K562 (cell line): ENCODE measurements at regions not wholly inside any gene's neighbourhood (a gene's known extent, or its start where the extent isn't known, plus 50 kb on each side); places are given as distances from the start of the nearest gene placed in this dataset.

Source experiments
- ADNP ChIP-seq: fragments of 200-800 bp; sonication (Bioruptor generic); IDR thresholded peaks from 2 replicates; pipeline ENCODE4 v1.6.1; 2016; ENCODE audit warnings: missing genetic modification characterization, missing compliant biosample characterization
- CBX1 ChIP-seq: sonication (generic); IDR thresholded peaks from 2 replicates; pipeline ENCODE4 v1.6.1; 2016; ENCODE audit warnings: antibody characterized with exemption, low read depth, mild to moderate bottlenecking
- CBX3 ChIP-seq, 2 experiments: IDR thresholded peaks; 1 replicate in 1 of 2; 2 replicates in 1 of 2; pipeline ENCODE4 v1.6.1; 2012; ENCODE audit warnings: inconsistent platforms in 2 of 2, low read length in 2 of 2, borderline replicate concordance in 1 of 2, control low read depth in 1 of 2
- HLTF ChIP-seq: fragments of 450-650 bp; IDR thresholded peaks from 2 replicates; pipeline ENCODE4 v1.6.1; 2016
- NBN ChIP-seq: fragments of 450-650 bp; IDR thresholded peaks from 2 replicates; pipeline ENCODE4 v1.6.1; 2016; ENCODE audit warnings: low read depth, mild to moderate bottlenecking
- PHB2 ChIP-seq: fragments of 450-650 bp; IDR thresholded peaks from 2 replicates; pipeline ENCODE4 v1.6.1; 2017; ENCODE audit warnings: low read depth
- RBM25 ChIP-seq: fragments of 200-400 bp; formaldehyde crosslinking; IDR thresholded peaks from 2 replicates; pipeline ENCODE4 v1.6.1; 2018; ENCODE audit warnings: low read length, low read depth, moderate library complexity; ENCODE audit not compliant: severe bottlenecking
- SMARCA5 ChIP-seq: fragments of 450-650 bp; IDR thresholded peaks from 2 replicates; pipeline ENCODE4 v1.6.1; 2016
- SREBF2 ChIP-seq: sonication (generic); formaldehyde crosslinking; IDR thresholded peaks from 2 replicates; pipeline ENCODE4 v1.4.0; 2020; ENCODE audit warnings: mild to moderate bottlenecking, missing genetic modification reagents
- ZC3H4 ChIP-seq: sonication (generic); formaldehyde crosslinking; IDR thresholded peaks from 2 replicates; pipeline ENCODE4 v1.9.0; 2021; ENCODE audit warnings: missing genetic modification reagents, borderline replicate concordance
- TF ChIP-seq, protein P1 (sequence below): IDR thresholded peaks from 2 replicates; pipeline ENCODE4 v1.6.1; 2016; ENCODE audit warnings: missing genetic modification characterization, missing compliant biosample characterization
- TF ChIP-seq, protein P2 (sequence below): fragments of 450-650 bp; IDR thresholded peaks from 2 replicates; pipeline ENCODE4 v1.6.1; 2016; ENCODE audit warnings: antibody characterized with exemption
- TF ChIP-seq, protein P3 (sequence below), 2 experiments: fragments of 450-650 bp; conservative IDR thresholded peaks; 2 replicates each; pipeline ENCODE4 v1.6.1; 2017; ENCODE audit warnings: mild to moderate bottlenecking in 2 of 2, moderate library complexity in 2 of 2
- TF ChIP-seq, protein P4 (sequence below): fragments of 450-650 bp; formaldehyde crosslinking; conservative IDR thresholded peaks from 2 replicates; pipeline ENCODE4 v1.4.0; 2022; ENCODE audit warnings: mild to moderate bottlenecking, missing genetic modification characterization
- TF ChIP-seq, protein P5 (sequence below), 2 experiments: fragments of 450-650 bp; IDR thresholded peaks; 2 replicates each; pipeline ENCODE4 v1.6.1; 2016
- TF ChIP-seq, protein P6 (sequence below): fragments of 450-650 bp; IDR thresholded peaks from 2 replicates; pipeline ENCODE4 v1.6.1; 2016; ENCODE audit warnings: low read depth, mild to moderate bottlenecking, moderate library complexity
- TF ChIP-seq, protein P7 (sequence below): fragments of 450-650 bp; IDR thresholded peaks from 2 replicates; pipeline ENCODE4 v1.7.0; 2016; ENCODE audit warnings: borderline replicate concordance

DNA sequence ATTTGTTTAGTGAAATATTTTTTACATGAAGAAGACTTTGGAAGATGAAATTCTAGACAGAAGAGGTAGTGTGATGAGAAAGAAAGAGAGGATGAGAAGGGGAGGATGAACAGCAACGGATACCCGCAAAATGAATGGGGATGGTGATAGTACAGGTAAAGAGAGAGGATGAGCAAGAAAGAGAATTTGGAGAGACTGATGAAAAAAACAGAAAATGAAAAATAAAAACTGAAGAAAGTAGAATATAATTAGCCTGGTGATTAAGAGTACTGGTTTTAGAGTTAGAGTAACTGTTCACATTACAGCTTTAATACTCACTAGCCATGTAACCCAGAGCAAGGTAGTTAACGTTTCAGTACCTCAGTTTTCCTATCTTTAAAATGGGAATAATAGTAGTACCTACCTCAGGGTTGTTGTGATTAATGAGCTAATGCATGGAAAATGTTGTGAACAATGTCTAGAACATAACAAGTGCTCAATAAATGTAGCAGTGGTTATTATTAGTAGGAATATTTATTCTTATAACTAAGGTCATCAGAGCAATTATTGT lies 54.9 kb upstream of the ANTXR2 start (continued):
- TF ChIP-seq, protein P1, sequence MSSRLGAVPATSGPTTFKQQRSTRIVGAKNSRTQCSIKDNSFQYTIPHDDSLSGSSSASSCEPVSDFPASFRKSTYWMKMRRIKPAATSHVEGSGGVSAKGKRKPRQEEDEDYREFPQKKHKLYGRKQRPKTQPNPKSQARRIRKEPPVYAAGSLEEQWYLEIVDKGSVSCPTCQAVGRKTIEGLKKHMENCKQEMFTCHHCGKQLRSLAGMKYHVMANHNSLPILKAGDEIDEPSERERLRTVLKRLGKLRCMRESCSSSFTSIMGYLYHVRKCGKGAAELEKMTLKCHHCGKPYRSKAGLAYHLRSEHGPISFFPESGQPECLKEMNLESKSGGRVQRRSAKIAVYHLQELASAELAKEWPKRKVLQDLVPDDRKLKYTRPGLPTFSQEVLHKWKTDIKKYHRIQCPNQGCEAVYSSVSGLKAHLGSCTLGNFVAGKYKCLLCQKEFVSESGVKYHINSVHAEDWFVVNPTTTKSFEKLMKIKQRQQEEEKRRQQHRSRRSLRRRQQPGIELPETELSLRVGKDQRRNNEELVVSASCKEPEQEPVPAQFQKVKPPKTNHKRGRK (tag) = peak; percentile 62; the same call in 1 of the 2 replicates
- TF ChIP-seq PHB2 (0 out of 2 replicates have a peak, but pooled peaks have one; percentile 27), SMARCA5 (peak; percentile 95), ADNP (peak; percentile 99), ZC3H4 (CRISPR knock-in tag) (no peak), HLTF (0 out of 2 replicates have a peak, but pooled peaks have one; percentile 34), RBM25 (peak; percentile 100), NBN (0 out of 2 replicates have a peak, but pooled peaks have one; percentile 5), CBX1 (peak; percentile 66; the same call in 1 of the 2 replicates), CBX3 (IDR thresholded peaks at IDR 0.05; ENCODE audit: borderline replicate concordance in 1 of 2, low read length in 2 of 2) (peak in 1 of 2 experiments; percentile 83; a peak in 1 of 3 replicates), SREBF2 (CRISPR knock-in tag) (no peak)
- TF ChIP-seq, protein P2, sequence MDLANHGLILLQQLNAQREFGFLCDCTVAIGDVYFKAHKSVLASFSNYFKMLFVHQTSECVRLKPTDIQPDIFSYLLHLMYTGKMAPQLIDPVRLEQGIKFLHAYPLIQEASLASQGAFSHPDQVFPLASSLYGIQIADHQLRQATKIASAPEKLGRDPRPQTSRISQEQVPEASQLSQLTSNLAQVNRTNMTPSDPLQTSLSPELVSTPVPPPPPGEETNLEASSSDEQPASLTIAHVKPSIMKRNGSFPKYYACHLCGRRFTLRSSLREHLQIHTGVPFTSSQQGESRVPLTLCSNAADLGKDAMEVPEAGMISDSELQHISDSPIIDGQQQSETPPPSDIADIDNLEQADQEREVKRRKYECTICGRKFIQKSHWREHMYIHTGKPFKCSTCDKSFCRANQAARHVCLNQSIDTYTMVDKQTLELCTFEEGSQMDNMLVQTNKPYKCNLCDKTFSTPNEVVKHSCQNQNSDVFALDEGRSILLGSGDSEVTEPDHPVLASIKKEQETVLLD = 0 out of 2 replicates have a peak, but pooled peaks have one; percentile 15
- TF ChIP-seq, protein P3, sequence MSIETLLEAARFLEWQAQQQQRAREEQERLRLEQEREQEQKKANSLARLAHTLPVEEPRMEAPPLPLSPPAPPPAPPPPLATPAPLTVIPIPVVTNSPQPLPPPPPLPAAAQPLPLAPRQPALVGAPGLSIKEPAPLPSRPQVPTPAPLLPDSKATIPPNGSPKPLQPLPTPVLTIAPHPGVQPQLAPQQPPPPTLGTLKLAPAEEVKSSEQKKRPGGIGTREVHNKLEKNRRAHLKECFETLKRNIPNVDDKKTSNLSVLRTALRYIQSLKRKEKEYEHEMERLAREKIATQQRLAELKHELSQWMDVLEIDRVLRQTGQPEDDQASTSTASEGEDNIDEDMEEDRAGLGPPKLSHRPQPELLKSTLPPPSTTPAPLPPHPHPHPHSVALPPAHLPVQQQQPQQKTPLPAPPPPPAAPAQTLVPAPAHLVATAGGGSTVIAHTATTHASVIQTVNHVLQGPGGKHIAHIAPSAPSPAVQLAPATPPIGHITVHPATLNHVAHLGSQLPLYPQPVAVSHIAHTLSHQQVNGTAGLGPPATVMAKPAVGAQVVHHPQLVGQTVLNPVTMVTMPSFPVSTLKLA (conservative IDR thresholded peaks at IDR 0.05) = 0 out of 4 replicates have a peak, but pooled peaks of 1 of the 2 experiments have one; percentile 3
- TF ChIP-seq, protein P4, sequence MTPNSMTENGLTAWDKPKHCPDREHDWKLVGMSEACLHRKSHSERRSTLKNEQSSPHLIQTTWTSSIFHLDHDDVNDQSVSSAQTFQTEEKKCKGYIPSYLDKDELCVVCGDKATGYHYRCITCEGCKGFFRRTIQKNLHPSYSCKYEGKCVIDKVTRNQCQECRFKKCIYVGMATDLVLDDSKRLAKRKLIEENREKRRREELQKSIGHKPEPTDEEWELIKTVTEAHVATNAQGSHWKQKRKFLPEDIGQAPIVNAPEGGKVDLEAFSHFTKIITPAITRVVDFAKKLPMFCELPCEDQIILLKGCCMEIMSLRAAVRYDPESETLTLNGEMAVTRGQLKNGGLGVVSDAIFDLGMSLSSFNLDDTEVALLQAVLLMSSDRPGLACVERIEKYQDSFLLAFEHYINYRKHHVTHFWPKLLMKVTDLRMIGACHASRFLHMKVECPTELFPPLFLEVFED (CRISPR knock-in tag) = 0 out of 2 replicates have a peak, but pooled peaks have one; percentile 22
- TF ChIP-seq, protein P5, sequence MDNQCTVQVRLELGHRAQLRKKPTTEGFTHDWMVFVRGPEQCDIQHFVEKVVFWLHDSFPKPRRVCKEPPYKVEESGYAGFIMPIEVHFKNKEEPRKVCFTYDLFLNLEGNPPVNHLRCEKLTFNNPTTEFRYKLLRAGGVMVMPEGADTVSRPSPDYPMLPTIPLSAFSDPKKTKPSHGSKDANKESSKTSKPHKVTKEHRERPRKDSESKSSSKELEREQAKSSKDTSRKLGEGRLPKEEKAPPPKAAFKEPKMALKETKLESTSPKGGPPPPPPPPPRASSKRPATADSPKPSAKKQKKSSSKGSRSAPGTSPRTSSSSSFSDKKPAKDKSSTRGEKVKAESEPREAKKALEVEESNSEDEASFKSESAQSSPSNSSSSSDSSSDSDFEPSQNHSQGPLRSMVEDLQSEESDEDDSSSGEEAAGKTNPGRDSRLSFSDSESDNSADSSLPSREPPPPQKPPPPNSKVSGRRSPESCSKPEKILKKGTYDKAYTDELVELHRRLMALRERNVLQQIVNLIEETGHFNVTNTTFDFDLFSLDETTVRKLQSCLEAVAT (IDR thresholded peaks at IDR 0.05) = peak in 1 of 2 experiments; percentile 41; a peak in 1 of 4 replicates
- TF ChIP-seq, protein P6, sequence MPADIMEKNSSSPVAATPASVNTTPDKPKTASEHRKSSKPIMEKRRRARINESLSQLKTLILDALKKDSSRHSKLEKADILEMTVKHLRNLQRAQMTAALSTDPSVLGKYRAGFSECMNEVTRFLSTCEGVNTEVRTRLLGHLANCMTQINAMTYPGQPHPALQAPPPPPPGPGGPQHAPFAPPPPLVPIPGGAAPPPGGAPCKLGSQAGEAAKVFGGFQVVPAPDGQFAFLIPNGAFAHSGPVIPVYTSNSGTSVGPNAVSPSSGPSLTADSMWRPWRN = no peak
- TF ChIP-seq, protein P7, sequence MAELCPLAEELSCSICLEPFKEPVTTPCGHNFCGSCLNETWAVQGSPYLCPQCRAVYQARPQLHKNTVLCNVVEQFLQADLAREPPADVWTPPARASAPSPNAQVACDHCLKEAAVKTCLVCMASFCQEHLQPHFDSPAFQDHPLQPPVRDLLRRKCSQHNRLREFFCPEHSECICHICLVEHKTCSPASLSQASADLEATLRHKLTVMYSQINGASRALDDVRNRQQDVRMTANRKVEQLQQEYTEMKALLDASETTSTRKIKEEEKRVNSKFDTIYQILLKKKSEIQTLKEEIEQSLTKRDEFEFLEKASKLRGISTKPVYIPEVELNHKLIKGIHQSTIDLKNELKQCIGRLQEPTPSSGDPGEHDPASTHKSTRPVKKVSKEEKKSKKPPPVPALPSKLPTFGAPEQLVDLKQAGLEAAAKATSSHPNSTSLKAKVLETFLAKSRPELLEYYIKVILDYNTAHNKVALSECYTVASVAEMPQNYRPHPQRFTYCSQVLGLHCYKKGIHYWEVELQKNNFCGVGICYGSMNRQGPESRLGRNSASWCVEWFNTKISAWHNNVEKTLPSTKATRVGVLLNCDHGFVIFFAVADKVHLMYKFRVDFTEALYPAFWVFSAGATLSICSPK = no peak
